HCT116 (cell line): ENCODE measurements at regions not wholly inside any gene's neighbourhood (a gene's known extent, or its start where the extent isn't known, plus 50 kb on each side); places are given as distances from the start of the nearest gene placed in this dataset.

Experiments used
- ATAC-seq: fragments of 200-7000 bp; cut with Tn5 transposase; 2 replicates; pipeline ENCODE4 v1.9.1; 2020; ENCODE audit warnings: mild to moderate bottlenecking, moderate library complexity
- BruUV-seq: library from RNA; stranded (reverse); fragments of 400-500 nt; replicated peaks from 2 replicates; lab custom pipeline; 2021; lab: Mats Ljungman, UMichigan
- CTCF ChIA-PET: fragments of 300-600 bp; sonication (Branson Sonifier 250); formaldehyde crosslinking; loops from one replicate; lab custom pipeline; 2021; ENCODE audit warnings: antibody characterized with exemption; lab: Charles Lee
- POLR2A ChIA-PET: fragments of 300-600, 350-600 bp; sonication (Branson Sonifier 250); formaldehyde crosslinking; loops from one replicate; lab custom pipeline; 2021; ENCODE audit warnings: antibody characterized with exemption; lab: Charles Lee
- RAD21 ChIA-PET, 2 experiments: fragments of 300-600 bp; sonication (Branson Sonifier 250); formaldehyde crosslinking; loops; one replicate each; lab custom pipeline; 2023; ENCODE audit warnings: low total read pairs in 2 of 2; ENCODE audit not compliant: uncharacterized antibody in 2 of 2, unreplicated experiment in 2 of 2, low non-redundant PET in 1 of 2; lab: Charles Lee
- DNase-seq: peaks from one replicate; pipeline ENCODE4 v3.0.0-alpha.2; 2010; ENCODE audit warnings: low read depth, low spot score
- H2AFZ ChIP-seq: fragments of 200-600 bp; shearing (Covaris generic), sonication (generic); 2 replicates; pipeline ENCODE4 v1.6.1; 2017; ENCODE audit warnings: low read depth, mixed run types, mixed read lengths, antibody characterized with exemption, low read length; ENCODE audit not compliant: poor library complexity, severe bottlenecking
- H3K27ac ChIP-seq: 2 replicates; pipeline ENCODE4 v1.5.1; 2012; ENCODE audit warnings: low read depth, low read length
- H3K27me3 ChIP-seq: fragments of 200-600 bp; sonication (generic); 2 replicates; pipeline ENCODE4 v1.6.1; 2016; ENCODE audit warnings: mixed run types, low read length, mixed read lengths; ENCODE audit not compliant: insufficient read depth
- H3K36me3 ChIP-seq, 2 experiments: fragments of 200-500 bp in 1 of 2; fragments of 200-600 bp in 1 of 2; sonication (Bioruptor generic) in 1 of 2; sonication (generic) in 1 of 2; 2 replicates each; pipeline versions ENCODE4 v1.5.1 to v1.6.1; 2014 to 2016; ENCODE audit warnings: low read length in 2 of 2, inconsistent platforms in 1 of 2, mixed read lengths in 1 of 2, mixed run types in 1 of 2; ENCODE audit not compliant: insufficient read depth in 2 of 2, control insufficient read depth in 1 of 2
- H3K4me1 ChIP-seq, 2 experiments: fragments of 200-600 bp in 1 of 2; sonication (generic) in 1 of 2; 2 replicates each; pipeline versions ENCODE4 v1.5.1 to v1.6.1; 2012 to 2017; ENCODE audit warnings: low read length in 2 of 2, inconsistent platforms in 1 of 2, mild to moderate bottlenecking in 1 of 2, mixed read lengths in 1 of 2, mixed run types in 1 of 2, moderate library complexity in 1 of 2; ENCODE audit not compliant: insufficient read depth in 2 of 2, control insufficient read depth in 1 of 2
- H3K4me2 ChIP-seq: fragments of 200-600 bp; sonication (generic); 2 replicates; pipeline ENCODE4 v1.6.1; 2017; ENCODE audit warnings: mixed run types, low read length, mixed read lengths
- H3K4me3 ChIP-seq, 2 experiments: fragments of 200-600 bp in 1 of 2; sonication (generic) in 1 of 2; replicated peaks in 1 of 2; 2 replicates each; pipeline ENCODE4 v1.5.1; 2011 to 2016; ENCODE audit warnings: low read length in 2 of 2, control low read depth in 1 of 2, low read depth in 1 of 2, mild to moderate bottlenecking in 1 of 2, mixed read lengths in 1 of 2, mixed run types in 1 of 2
- H3K79me2 ChIP-seq: fragments of 200-600 bp; sonication (generic); 2 replicates; pipeline ENCODE4 v1.6.1; 2017; ENCODE audit warnings: mild to moderate bottlenecking, mixed run types, low read length, moderate library complexity, mixed read lengths; ENCODE audit not compliant: insufficient read depth
- H3K9ac ChIP-seq: fragments of 200-600 bp; sonication (generic); 2 replicates; pipeline ENCODE4 v1.6.1; 2016; ENCODE audit warnings: low read length, mixed read lengths
- H3K9me2 ChIP-seq: fragments of 200-600 bp; sonication (generic), shearing (Covaris generic); 2 replicates; pipeline ENCODE4 v1.6.1; 2017; ENCODE audit warnings: mixed run types, mild to moderate bottlenecking, moderate library complexity; ENCODE audit not compliant: insufficient read depth
- H3K9me3 ChIP-seq, 2 experiments: fragments of 200-500 bp in 1 of 2; fragments of 200-600 bp in 1 of 2; sonication (Bioruptor generic) in 1 of 2; sonication (generic) in 1 of 2; 2 replicates each; pipeline ENCODE4 v1.6.1; 2014 to 2017; ENCODE audit warnings: low read length in 2 of 2, mixed read lengths in 2 of 2, inconsistent platforms in 1 of 2, low read depth in 1 of 2, mild to moderate bottlenecking in 1 of 2, mixed run types in 1 of 2, moderate library complexity in 1 of 2; ENCODE audit not compliant: control insufficient read depth in 1 of 2, insufficient read depth in 1 of 2
- H4K20me1 ChIP-seq: fragments of 200-600 bp; sonication (generic), shearing (Covaris generic); 2 replicates; pipeline ENCODE4 v1.6.1; 2017; ENCODE audit warnings: mixed run types, mild to moderate bottlenecking, moderate library complexity; ENCODE audit not compliant: insufficient read depth
- RAD21 ChIP-seq: IDR thresholded peaks from 2 replicates; pipeline ENCODE4 v1.6.1; 2012; ENCODE audit warnings: low read depth, mild to moderate bottlenecking
- SIN3A ChIP-seq: IDR thresholded peaks from 2 replicates; pipeline ENCODE4 v1.6.1; 2012; ENCODE audit warnings: low read depth
- ZNF274 ChIP-seq: fragments of 200-500 bp; sonication (Bioruptor generic); IDR thresholded peaks from 2 replicates; pipeline ENCODE4 v1.6.1; 2014; ENCODE audit warnings: mild to moderate bottlenecking, low read depth, low read length, inconsistent platforms
- intact Hi-C: fragments of 100-400 bp; cut with micrococcal nuclease; formaldehyde crosslinking; loops from 2 replicates; pipeline ENCODE4 v1.10.0; 2022
- TF ChIP-seq, protein P1 (sequence below), 3 experiments: fragments of 200-600 bp in 1 of 3; sonication (generic) in 1 of 3; IDR thresholded peaks in 2 of 3; conservative IDR thresholded peaks in 1 of 3; 2 replicates each; pipeline ENCODE4 v1.5.1; 2012 to 2017; ENCODE audit warnings: low read depth in 2 of 3, low read length in 2 of 3, antibody characterized with exemption in 1 of 3, borderline replicate concordance in 1 of 3, control low read depth in 1 of 3, mild to moderate bottlenecking in 1 of 3, mixed read lengths in 1 of 3, mixed run types in 1 of 3, moderate library complexity in 1 of 3; ENCODE audit not compliant: insufficient read depth in 1 of 3
- TF ChIP-seq, protein P2 (sequence below): IDR thresholded peaks from 2 replicates; pipeline ENCODE4 v1.6.1; 2012

DNA sequence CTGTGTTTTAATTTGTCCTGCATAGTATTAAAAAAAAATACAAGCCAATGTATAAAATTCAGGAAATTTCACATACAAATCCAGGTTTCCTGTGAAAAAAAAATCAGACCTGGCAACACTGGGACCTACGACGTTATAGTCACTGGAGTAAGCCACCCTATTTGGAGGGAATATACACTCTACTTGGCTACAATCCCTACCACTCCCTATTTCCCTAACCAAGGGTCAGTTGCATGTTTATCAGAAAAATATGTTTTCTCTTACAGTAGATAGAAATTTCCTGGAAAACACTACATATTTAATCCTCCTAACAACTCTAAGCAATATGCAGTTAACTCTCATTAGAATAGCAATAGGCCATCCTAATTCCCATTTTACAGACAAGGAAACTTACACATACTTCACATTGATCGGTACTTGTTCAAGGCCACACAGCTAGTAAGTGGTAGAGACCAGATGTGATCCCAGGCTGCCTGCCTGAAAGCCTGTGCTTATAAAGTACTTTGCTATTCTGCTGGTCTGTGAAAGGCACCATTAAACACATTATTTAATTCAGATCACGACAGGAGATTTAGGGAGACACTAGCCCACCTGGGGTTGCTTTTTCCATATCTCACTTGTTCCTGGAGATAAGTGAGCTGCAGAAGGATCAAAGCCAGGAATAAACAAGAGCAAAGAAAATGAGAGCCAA, 70.8 kb downstream of the MFAP3 start (continued):
- TF ChIP-seq, protein P1, sequence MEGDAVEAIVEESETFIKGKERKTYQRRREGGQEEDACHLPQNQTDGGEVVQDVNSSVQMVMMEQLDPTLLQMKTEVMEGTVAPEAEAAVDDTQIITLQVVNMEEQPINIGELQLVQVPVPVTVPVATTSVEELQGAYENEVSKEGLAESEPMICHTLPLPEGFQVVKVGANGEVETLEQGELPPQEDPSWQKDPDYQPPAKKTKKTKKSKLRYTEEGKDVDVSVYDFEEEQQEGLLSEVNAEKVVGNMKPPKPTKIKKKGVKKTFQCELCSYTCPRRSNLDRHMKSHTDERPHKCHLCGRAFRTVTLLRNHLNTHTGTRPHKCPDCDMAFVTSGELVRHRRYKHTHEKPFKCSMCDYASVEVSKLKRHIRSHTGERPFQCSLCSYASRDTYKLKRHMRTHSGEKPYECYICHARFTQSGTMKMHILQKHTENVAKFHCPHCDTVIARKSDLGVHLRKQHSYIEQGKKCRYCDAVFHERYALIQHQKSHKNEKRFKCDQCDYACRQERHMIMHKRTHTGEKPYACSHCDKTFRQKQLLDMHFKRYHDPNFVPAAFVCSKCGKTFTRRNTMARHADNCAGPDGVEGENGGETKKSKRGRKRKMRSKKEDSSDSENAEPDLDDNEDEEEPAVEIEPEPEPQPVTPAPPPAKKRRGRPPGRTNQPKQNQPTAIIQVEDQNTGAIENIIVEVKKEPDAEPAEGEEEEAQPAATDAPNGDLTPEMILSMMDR (IDR thresholded peaks at IDR 0.05 in 2 of 3, conservative IDR thresholded peaks at IDR 0.05 in 1 of 3; ENCODE audit: borderline replicate concordance in 1 of 3, insufficient read depth in 1 of 3, low read depth in 2 of 3, low read length in 2 of 3) = no peak
- TF ChIP-seq, protein P2, sequence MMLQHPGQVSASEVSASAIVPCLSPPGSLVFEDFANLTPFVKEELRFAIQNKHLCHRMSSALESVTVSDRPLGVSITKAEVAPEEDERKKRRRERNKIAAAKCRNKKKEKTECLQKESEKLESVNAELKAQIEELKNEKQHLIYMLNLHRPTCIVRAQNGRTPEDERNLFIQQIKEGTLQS = no peak
- no peak for TF ChIP-seq SIN3A
- no peak for TF ChIP-seq ZNF274

DNA sequence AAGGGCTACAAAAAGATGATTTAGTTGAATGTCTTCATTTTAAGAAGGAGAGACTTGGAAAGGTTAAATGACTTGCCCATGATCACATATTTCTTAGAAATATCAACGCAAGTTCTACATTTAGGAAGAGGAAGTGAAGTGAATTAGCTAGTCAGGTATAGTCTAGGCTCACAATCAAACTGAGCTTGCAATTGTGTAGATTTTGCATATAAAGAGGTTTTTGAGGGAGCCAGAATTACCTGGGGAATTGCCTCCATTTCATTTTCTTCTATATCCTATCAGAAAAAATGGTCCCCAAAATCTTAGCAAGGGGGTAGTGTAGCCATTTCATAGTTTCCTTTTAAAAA, 71.3 kb downstream of the MFAP3 start:
- DNase-seq (no peak), ATAC-seq (no peak)
- Histone ChIP-seq H3K79me2 (no peaks in the 10 kb centered on the region), H3K9me3 (no peaks in the 10 kb centered on the region), H3K27me3 (no peaks in the 10 kb centered on the region; the same call in none of the 2 replicates), H3K27ac (no peak overlapping the region), H3K9ac (no peak overlapping the region), H3K4me1 (no peaks in the 10 kb centered on the region), H3K4me2 (no peak overlapping the region), H3K36me3 (no peaks in the 10 kb centered on the region), H4K20me1 (no peaks in the 10 kb centered on the region), H3K4me3 (no peak overlapping the region), H2AFZ (no peak overlapping the region), H3K9me2 (no peaks in the 10 kb centered on the region)
- CTCF ChIA-PET = no interaction called here
- TF ChIP-seq RAD21 = no peak
- intact Hi-C loops = no loop called here
- POLR2A ChIA-PET = no interaction called here
- RAD21 ChIA-PET = no interaction called here
- no TSS peak for BruUV-seq
